OCI-LY1 (cell line): ENCODE measurements at regions not wholly inside any gene's neighbourhood (a gene's known extent, or its start where the extent isn't known, plus 50 kb on each side); places are given as distances from the start of the nearest gene placed in this dataset.

Experiments
- CTCF ChIP-seq: fragments of 200-600 bp; sonication (generic), shearing (Covaris generic); IDR thresholded peaks from 2 replicates; pipeline ENCODE4 v1.5.1; 2017; ENCODE audit warnings: mild to moderate bottlenecking, antibody characterized with exemption, low read length, moderate library complexity, mixed read lengths
- EZH2 ChIP-seq: fragments of 200-600 bp; sonication (generic), shearing (Covaris generic); IDR thresholded peaks from 2 replicates; pipeline ENCODE4 v1.8.0; 2017; ENCODE audit warnings: borderline replicate concordance, mixed run types, mild to moderate bottlenecking, antibody characterized with exemption, low read length, moderate library complexity, mixed read lengths

GRCh38 chr15:36161108-36161507 lies 418.3 kb upstream of the CDIN1 start:
- TF ChIP-seq CTCF (no peak), EZH2 (no peak)
